Ecto neural progenitor cell (in vitro differentiated cells): ENCODE measurements at regions not wholly inside any gene's neighbourhood (a gene's known extent, or its start where the extent isn't known, plus 50 kb on each side); places are given as distances from the start of the nearest gene placed in this dataset.
"Not testable (repeated sequence)": the region's sequence is repeated elsewhere in the genome, so short reads cannot be mapped to it uniquely, and the experiment has no call there.

ENCODE experiments used
- DNase-seq: peaks from one replicate; pipeline ENCODE4 v3.0.0-alpha.2; 2018; ENCODE audit warnings: low spot score

- not testable (repeated sequence) for DNase-seq
Observed at GRCh38 chr7:119266790-119267189, 1006.2 kb upstream of the KCND2 start.

DNA sequence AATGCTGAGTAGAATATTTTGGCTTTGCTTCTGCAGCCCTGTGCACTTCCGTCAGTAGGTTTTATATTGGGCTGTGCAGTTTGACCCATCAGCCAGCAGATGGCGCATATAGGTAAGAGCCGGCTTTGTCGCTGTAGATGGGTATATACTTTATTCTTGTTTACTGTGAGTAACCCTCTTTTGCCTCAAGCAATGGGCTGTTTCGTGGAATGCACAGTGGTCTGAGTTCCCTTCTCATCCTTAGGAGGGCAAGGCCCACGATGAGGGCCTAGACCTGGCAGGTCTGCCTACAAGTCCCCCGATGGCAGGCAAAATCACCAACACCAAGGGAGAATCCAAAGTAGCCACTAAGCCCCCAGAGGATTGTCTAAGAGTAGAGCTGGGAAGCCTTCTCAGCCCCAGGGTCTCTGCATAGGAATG lies 1002.9 kb upstream of the KCND2 start:
- DNase-seq, result peak; percentile 57

- DNase-seq, result no peak
Observed at GRCh38 chr7:119270644-119271043, 1002.3 kb upstream of the KCND2 start.

DNA sequence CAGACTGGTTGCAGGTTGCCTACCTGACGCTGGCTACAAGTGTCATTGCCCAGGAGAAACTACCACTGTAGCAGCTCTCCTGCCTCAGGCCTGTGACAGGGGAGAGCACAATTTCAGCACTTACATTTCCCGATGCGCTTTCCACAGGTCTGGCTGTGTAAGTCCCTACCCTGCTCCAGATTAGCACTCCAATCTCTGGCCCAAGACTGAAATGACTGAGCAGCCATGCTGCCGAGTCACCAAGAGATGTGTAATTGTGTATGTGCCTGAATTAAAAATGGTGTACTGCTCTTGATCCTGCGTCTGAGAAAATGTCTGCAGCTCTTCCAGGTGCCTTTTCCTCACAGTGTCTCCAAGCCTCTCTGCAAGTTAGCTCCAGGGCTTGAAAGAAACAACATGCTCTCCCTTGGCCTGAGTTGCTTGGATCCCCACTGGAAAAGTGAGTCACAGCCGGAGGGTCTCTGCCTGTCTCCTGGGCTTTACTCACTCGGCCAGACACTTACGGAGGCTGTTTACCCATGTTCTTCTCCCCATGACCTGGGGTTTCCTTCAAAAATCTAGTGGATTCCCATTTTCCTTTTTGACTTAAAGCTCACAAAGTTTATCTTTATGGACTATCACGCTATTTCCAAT lies 1001.7 kb upstream of the KCND2 start:
- DNase-seq, result no peak

GRCh38 chr7:119281181-119281846 lies 991.7 kb upstream of the KCND2 start:
- no peak for DNase-seq

- no peak for DNase-seq
Observed at GRCh38 chr7:119283353-119283752, 989.6 kb upstream of the KCND2 start.

DNA sequence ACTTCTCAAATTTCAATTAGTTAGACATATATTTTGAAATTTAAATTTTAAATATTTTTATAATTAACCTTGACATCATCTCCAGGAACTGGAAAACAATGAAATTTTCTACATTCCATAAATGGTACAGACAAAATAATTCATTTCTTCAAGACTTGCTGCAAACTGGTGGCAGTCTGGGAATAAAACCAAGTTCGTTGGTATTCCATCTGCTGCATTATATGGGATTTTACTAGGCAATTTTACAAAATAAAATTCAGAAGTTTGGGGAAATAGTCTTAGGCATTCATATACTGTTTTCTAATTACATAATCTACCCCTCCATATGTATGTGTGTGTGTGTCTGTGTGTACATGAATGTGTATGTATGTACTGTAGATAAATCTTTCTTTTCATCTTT lies 984.6 kb upstream of the KCND2 start:
- no peak for DNase-seq

GRCh38 chr7:119300341-119300740 lies 972.6 kb upstream of the KCND2 start:
- not testable (repeated sequence) for DNase-seq

GRCh38 chr7:119320316-119320715 lies 952.7 kb upstream of the KCND2 start:
- no peak for DNase-seq

DNA sequence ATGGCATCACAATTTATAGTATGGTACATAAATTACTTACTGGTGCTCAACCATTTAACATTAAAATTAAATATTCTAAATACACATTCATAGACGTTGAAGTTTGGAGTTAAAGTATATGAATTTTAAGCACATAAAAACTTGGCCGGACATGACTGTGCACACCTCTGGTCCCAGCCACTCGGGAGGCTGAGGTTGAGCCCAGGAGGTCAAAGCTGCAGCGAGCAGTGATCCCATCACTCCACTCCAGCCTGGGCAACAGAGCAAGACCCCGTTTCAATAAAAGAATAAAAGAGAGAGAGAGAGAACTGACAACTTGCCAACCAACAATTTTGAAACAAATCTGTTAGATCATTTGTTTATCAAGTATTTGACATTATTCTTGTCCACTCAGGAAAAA lies 943.3 kb upstream of the KCND2 start:
- no peak for DNase-seq

DNA sequence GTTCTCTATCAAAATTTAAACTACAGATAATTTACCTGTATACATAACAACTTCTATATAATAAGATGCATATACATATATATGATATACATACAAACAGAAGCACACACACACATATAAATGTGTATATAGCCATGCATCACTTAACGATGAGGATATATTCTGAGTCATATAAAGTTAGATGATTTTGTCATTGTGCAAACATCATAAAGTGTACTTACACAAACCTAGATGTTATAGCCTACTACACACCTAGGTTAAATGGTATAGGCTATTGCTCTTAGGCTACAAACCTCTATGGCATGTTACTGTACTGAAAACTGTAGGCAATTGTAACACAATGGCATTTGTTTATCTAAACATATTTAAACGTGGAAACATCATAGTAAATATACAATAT lies 937.6 kb upstream of the KCND2 start:
- no peak for DNase-seq

DNA sequence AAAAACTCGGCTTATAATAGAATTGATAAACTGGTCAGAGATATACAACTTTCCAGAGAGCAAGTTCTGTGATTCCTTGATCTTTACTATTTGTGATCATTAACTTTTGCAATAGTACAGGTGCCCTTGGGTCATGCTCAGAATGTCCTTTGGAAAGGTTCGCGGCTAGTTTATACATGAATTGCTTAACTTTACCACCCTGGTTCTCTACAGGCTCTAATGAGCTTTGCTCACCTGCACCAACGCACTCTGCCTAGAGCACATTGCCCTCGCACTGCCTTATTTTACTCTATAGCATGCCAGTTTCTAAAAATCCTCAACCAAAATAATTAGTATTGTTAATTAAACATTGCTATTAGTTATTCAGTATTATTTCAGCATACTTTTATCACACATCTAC lies 931.2 kb upstream of the KCND2 start:
- DNase-seq, result no peak

DNA sequence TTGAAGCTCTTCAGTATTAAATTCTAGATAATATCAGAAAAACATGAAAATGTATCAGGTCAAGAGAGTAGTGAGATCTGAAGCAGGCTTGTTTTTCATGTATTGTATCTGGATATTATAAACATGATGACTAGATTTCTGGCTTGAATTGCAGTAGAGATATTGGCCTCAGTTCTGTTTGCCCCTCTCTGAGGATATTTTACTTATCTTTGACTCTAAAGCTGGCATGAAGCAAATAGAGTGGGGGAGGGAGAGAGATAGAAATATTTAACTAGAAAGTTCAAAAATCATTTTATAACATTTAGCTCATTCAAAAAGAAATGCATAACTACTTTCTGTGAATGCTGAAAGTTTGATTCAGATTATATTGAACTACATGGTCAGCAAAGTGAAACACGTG lies 929.7 kb upstream of the KCND2 start:
- DNase-seq, result no peak

- DNase-seq, result no peak
Observed at GRCh38 chr7:119344466-119344865, 928.5 kb upstream of the KCND2 start.

GRCh38 chr7:119348491-119348890 lies 924.5 kb upstream of the KCND2 start:
- no peak for DNase-seq

DNA sequence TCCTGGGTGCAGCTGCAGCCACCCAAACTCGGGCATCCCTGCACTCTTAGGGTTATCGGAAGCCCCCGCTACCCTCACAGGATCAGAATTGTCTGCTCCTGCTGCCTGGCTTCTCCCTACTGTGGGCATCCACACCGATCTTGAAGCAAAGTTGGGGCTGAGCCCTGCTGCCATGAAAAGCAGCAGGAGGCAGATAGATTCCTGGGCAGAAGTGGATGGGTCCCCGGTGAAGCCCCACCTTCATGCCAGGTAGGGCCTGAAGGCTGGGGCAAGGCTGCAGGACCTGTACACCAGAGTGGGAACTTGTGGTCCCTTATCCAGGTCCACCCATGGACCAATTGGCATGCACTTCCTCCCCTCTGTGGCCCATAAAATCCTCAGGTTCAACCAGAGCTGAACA lies 922.6 kb upstream of the KCND2 start:
- DNase-seq, result no peak

GRCh38 chr7:119351320-119351719 lies 921.7 kb upstream of the KCND2 start:
- no peak for DNase-seq

DNA sequence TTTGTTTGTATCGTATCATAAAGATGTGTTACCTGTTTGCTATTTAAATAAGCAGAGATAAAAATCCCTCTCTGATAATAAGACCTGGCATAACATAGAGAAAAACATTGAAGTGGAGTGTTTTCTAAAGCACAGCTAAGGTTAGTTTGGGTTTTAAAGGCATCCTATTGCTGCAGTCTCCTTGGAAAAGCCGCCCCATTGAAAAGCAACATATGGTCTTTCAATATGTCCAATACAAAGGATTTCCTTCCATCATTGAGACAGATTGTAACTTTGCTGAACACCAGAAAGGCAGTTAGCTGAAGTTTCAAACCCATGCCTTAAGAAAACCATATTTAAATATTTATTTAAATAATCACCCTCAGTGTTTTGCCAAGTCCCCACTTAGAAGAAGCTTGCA lies 898.5 kb upstream of the KCND2 start:
- no peak for DNase-seq

DNA sequence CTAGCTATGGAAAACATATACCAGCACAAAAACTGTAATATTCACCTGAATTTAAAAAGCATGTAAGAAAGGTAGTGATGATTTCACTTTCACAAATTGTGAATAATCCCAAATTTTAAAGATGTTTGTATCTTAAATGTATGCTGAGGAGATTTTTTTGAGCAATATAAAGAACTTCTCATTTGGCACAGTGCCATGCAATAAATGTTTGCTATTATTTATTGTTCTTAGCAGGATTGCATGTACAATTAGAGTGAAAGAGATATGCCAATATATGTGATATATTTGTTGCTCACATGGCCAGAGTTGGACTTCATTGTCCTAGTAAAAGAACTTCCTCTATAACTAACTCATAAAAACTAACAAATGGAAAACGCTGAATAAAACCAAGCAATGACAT lies 895.1 kb upstream of the KCND2 start:
- no peak for DNase-seq

- no peak for DNase-seq
Observed at GRCh38 chr7:119382726-119383125, 890.2 kb upstream of the KCND2 start.

DNA sequence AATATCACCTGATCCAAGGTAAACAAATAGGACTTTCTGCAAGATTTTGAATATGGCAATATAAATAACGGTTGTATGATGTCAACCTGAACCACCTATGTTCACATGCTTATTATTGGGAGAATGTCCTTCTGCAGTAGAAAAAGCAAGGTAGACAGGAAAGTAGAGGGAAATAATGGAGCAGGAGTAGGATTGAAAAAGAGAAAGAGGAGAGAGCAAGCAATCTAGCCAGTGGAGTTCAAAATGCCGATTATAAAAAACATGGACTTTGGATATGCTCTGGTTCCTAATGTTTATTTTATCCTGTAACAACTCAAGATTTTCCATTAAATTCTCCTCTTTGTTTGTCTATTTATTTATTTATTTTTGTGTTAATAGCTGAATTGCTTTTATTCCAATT lies 878.0 kb upstream of the KCND2 start:
- no peak for DNase-seq

DNA sequence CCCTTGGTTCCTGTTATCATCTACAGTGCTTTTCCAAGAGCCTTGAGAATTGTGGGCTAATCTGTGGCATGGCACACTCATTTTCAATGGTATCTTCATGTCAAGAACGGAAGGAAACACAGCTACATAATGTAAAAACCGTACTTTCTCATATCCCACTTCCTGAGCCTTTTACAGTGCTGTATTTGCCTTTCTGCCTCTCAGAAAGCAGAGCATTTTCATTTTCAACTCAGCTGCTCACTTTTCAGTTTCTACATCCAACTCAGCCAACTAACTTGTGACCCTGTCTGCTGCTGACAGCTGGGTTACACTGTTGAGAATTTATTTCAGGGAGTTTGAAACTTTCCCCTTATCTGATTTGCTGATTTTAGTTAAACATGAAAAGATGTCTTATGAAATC lies 875.8 kb upstream of the KCND2 start:
- no peak for DNase-seq

- DNase-seq, result no peak
Observed at GRCh38 chr7:119408596-119408995, 864.4 kb upstream of the KCND2 start.

- DNase-seq, result no peak
Observed at GRCh38 chr7:119413314-119413805, 859.6 kb upstream of the KCND2 start.
